ENCODE measurements at regions not wholly inside any gene's neighbourhood (a gene's known extent, or its start where the extent isn't known, plus 50 kb on each side); places are given as distances from the start of the nearest gene placed in this dataset.

GRCh38 chr10:131655101-131655849 is 245.5 kb upstream of the PPP2R2D start:
- DNase-seq (ENCODE audit: low read depth) = peak; percentile 16
- H3K4me3 ChIP-seq (ENCODE audit: low read depth, low read length) = no peak overlapping the region
- TF ChIP-seq CTCF (conservative IDR thresholded peaks at IDR 0.05; ENCODE audit: low read depth, low read length) = no peak

- H3K4me3 ChIP-seq (ENCODE audit: low read depth, low read length) = no peak overlapping the region
- TF ChIP-seq CTCF (conservative IDR thresholded peaks at IDR 0.05; ENCODE audit: low read depth, low read length) = no peak
- DNase-seq (ENCODE audit: low read depth) = no peak
These were observed 244.8 kb upstream of the PPP2R2D start for GRCh38 chr10:131656009-131656408.

GRCh38 chr10:131656431-131656841 is 244.4 kb upstream of the PPP2R2D start:
- no peak overlapping the region for H3K4me3 ChIP-seq (ENCODE audit: low read depth, low read length)
- no peak for DNase-seq (ENCODE audit: low read depth)
- no peak for TF ChIP-seq CTCF (conservative IDR thresholded peaks at IDR 0.05; ENCODE audit: low read depth, low read length)

- no peak for TF ChIP-seq CTCF (conservative IDR thresholded peaks at IDR 0.05; ENCODE audit: low read depth, low read length)
- no peak for DNase-seq (ENCODE audit: low read depth)
- no peak overlapping the region for H3K4me3 ChIP-seq (ENCODE audit: low read depth, low read length)
These were observed 243.4 kb upstream of the PPP2R2D start for GRCh38 chr10:131657318-131657984.

- TF ChIP-seq CTCF (conservative IDR thresholded peaks at IDR 0.05; ENCODE audit: low read depth, low read length) = no peak
- no peak for DNase-seq (ENCODE audit: low read depth)
- H3K4me3 ChIP-seq (ENCODE audit: low read depth, low read length) = no peak overlapping the region
These were observed 242.8 kb upstream of the PPP2R2D start for GRCh38 chr10:131657985-131658330.

GRCh38 chr10:131658476-131659110 is 242.2 kb upstream of the PPP2R2D start:
- H3K4me3 ChIP-seq (ENCODE audit: low read depth, low read length) = no peak overlapping the region
- DNase-seq (ENCODE audit: low read depth) = no peak
- no peak for TF ChIP-seq CTCF (conservative IDR thresholded peaks at IDR 0.05; ENCODE audit: low read depth, low read length)

Data from epithelial cell of proximal tubule (primary cell).